Fibroblast of the conjunctiva (primary cell): ENCODE measurements at regions not wholly inside any gene's neighbourhood (a gene's known extent, or its start where the extent isn't known, plus 50 kb on each side); places are given as distances from the start of the nearest gene placed in this dataset.
"Not testable (repeated sequence)": the region's sequence is repeated elsewhere in the genome, so short reads cannot be mapped to it uniquely, and the experiment has no call there.

Experiments
- DNase-seq: peaks from one replicate; pipeline ENCODE4 v3.0.0-alpha.2; 2010; ENCODE audit warnings: low read depth

DNA sequence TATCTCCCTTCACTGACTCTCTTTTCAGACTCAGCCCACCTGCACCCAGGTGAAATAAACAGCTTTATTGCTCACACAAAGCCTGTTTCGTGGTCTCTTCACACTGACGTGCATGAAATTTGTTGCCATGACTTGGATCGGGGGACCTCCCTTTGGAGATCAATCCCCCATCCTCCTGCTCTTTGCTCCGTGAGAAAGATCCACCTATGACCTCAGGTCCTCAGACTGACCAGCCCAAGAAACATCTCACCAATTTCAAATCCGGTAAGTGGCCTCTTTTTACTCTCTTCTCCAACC is 638.3 kb downstream of the UTRN start:
- not testable (repeated sequence) for DNase-seq

DNA sequence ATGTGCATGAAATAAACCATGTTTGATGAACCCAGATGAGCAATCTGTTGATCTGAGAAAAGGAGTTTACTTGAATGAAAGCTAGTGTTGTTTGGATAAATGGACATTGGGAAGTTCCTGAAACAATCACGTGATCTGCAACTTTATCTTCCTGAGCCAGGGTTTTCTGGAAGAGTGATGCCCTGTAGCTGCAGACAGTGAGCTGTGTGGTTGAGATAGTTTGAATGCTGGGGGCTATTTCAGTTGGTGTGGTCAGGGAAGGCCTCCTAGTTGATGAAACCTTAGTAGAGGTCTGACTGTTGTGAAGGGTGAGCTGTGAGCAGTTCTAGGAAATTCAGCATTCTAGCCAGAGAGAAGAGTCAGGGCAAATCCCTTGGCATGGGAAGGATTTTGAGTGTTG is 643.7 kb downstream of the UTRN start:
- no peak for DNase-seq

DNA sequence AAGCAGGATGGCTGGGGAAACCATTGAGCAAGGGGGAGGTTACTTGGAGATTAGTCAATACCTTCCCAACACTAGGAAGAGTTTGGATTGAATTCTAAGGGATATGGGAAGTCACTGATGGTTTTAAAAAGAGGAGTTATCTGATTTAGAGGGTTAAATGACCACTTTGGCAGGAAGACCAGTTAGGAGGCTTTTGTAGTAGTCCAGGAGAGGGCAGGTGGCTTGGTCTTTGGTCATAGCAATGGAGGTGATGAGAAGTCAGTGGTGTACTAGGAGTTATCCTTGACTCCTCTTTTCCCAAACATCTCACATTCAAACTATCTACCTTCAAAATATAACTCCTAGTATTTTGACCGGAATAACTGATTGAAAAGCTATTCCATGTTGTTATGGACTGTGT is 644.1 kb downstream of the UTRN start:
- DNase-seq: no peak

DNA sequence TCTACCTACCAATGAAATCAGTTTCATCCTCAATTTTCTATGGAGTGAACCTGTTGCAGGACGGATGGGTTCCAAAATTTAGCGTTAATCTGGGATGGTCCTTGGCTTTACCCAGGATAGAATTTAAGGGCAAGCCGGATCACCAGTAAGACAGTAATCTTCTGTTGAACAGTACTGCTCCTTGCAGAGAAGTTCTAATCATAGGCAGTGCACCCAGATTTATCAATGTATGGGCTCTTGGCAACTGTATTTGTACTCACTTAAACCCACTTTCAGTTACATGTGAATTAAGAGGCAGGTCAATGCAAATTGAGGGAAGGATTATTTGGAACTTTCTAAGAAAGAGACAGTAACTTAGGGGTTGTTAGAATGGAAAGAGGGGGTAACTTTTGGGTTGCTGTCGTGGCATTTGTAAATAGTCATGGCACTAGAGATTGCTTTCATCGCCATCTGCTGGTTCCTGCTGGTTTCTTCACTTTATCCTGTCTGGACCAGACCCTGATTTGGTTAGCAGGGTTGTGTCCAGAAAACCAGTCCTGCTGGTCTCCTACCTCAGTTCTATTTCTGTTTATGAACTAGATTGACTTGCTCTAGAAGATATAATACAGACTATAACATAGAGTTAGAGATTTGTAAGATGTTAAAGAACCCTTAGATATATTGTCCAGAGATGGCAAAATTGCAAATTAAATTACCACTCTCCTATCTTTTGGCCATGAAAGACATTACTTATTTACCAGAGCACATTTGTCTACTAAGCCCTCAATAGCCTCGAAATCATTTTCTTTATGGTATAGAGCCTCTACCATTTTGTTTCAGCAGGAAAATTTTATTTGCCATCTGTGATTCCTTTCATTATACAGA is 646.3 kb downstream of the UTRN start:
- peak; percentile 26 for DNase-seq

DNA sequence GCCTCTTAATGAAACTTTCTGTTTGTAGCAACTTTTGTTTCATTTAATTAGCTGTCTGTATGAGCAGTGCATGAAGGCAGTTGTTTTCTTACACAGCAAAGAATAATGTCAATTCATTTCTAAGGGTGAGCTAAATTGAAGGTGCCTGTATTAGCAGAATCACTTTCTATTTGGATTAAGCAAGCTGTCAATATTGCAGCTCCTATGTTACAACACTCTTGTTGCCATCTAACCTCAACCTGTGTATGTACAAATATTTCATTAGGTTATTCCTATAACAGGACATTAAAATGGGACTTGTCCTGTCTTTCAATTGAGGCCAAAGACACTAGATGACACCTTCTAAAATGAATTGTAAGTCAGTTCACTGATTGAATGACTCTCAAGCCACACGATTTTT is 647.5 kb downstream of the UTRN start:
- no peak for DNase-seq

DNA sequence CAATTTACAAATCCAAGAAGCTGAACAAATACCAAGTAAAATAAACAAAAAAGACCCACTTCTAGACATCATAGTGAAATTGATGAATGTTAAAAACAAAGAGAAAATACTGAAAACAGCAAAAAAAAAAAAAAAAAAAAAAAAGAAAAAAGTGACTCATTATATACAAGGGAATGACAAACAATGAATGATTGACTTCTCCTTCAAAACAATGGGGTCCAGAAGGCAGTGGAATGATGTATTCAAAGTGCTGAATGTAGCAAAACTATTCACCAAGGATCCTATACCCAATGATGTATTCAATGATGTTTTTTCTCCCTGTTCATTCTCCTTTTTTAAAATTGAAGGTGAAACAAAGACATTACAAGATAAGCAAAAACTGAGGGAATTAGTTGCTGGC is 650.0 kb downstream of the UTRN start:
- no peak for DNase-seq

DNA sequence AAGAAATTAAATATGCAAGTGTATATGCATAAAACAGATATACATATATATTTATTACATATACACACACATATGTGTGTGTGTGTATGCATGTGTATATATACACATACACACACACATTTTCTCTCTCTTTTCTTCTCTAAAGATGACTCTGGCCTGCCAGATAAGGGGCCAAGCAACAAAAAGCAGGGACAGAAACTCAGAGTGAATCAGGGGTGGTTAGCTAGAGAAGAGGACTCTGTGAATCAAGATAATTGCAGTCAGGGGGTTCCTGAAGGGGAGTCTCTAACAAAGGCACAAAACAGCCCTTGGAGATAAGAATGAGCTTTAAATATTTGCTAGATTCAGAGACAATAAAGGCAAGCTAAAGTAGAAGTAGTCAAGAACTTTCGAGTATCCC is 650.5 kb downstream of the UTRN start:
- DNase-seq: no peak

DNA sequence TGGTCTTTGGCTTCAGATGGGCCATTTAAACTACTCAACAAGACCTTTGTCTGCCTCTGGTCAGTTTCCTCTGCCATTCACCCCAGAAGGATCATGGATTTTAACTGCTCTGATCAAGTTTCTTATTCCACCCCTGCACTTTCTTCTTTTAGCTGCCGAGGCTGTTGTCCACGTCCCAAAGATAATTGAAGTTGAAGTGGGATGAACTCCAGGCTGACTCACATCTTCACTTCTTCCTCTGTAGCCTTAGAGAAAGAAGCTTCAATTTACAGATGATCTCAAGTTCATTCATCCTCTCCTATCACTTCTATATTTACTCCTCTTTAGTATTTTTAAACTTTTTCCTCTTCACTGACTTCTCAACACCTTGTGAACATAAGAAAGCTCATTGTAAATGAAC is 651.6 kb downstream of the UTRN start:
- DNase-seq: no peak

DNA sequence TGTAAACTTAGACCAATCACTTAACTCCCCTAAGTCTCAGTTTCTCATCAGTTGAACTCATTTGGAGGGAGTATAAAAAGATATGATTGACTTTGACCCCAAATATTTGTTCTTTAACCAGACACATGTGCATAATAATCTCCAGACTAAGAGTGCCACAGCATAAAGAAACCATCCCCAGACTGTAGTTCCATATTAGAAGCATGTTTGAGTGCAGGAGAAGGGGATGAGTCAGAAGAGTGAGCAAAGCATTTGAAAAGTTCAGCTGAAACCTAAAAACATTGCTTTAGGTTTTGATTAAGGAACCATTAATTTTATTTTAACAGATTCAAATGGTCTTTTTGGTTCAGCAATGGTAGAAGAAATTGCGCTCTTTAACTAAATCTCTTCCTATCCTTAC is 654.8 kb downstream of the UTRN start:
- DNase-seq: no peak

DNA sequence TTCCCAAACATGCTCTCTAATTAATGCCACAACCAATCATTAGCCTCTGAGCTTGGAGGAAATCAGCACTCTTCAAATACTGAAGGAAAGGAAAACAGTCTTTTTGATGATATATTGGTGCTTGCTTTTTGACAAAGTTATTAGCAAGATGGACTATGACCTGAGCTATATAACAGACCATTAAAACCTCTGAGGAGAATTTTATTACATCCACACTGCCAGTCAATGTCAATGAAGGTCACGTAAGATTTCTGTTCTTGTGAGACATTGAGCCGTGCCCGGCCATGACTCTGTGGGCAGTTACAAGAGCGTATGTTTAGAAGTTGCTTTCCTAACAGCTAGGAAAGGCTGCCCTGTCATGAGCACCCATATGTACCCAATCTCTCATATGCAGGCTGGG is 659.0 kb downstream of the UTRN start:
- DNase-seq: no peak

DNA sequence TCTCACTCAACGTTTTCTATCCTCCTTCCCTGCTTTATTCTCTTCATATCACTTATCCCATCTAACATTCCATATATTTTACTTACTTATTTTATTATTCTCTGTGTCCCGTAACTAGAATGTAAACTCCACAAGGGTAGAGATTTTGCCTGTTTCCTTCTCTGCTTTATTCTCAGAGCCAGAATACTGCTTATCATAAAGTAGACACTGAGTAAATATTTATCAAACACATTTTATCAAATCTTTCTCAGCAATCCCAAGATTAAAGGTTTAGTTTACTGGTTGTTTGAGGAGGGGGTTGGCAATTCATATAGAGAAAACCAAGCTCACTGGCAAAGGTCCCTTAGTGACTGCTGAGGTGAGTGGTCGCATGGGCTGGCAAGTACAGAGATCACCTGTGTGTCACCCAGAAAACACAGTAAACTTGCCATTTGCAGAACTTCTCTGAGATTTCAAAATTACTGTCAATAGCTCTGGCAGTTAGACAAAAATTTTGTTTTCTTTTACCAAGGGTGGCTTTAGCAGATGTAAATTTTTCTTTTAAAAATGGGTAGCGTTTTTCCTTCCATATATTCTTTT is 662.4 kb downstream of the UTRN start:
- no peak for DNase-seq

DNA sequence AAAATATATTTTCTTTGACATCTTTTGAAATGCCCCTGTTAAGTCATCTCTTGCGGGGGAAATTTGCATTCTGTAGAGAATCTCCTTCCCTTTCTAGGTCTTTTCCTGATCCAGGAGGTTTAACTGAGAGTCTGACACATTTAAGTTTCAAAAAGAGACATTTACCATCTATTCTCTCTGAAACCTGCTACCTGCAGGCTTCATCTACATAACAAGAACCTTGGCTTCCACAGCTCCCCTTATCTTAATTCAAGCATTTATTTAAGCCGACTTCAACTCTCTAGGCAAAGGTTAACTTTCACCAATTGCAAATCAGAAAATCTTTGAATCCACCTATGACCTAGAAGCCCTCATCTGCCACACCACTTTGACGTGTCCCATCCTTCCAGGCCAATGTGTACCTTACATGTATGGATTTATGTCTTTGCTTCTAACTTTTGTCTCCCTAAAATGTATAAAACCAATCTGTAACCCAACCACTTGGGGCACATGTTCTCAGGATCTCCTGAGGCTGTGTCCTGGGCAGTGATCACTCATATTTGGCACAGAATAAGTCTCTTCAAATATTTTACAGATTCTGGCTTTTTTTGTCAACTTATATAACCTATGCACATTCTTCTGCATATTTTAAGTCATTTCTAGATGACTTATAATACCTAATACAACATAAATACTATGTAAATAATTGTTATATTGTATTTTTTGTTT is 666.7 kb downstream of the UTRN start:
- no peak for DNase-seq

DNA sequence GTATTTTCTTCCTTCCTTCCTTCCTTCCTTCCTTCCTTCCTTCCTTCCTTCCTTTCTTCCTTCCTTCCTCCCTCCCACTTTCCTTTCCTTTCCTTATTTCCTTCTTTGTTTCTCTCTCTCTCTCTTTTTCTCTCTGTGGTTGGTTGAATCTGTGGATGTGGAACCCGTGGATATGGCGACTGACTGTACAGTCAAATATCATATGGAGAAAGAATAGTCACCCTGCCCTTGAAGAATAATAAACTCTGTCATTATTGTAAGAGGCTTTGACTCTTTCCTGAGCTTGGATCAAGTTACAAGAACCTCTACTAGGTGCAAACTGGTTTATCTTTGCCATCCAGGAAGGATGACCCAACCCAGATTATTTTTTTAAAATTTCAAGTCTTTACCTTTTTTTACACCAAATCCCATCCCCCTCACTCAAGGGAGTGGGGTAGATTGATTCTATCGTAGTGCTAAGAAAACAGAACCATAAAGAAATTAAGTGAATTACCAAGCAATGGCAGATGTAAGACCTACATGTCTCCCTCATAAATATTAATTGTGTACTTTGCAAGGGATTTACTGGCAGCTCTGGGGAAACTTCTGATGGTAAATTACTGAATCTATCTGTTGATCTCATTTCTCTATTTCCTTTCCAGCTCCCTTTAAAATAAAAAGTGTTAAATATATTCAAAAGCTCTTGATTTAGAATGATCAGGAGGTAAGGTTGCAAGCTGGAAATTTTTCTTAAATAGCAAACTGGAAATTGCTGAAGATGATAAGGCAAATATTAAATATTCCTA is 667.5 kb downstream of the UTRN start:
- no peak for DNase-seq

DNA sequence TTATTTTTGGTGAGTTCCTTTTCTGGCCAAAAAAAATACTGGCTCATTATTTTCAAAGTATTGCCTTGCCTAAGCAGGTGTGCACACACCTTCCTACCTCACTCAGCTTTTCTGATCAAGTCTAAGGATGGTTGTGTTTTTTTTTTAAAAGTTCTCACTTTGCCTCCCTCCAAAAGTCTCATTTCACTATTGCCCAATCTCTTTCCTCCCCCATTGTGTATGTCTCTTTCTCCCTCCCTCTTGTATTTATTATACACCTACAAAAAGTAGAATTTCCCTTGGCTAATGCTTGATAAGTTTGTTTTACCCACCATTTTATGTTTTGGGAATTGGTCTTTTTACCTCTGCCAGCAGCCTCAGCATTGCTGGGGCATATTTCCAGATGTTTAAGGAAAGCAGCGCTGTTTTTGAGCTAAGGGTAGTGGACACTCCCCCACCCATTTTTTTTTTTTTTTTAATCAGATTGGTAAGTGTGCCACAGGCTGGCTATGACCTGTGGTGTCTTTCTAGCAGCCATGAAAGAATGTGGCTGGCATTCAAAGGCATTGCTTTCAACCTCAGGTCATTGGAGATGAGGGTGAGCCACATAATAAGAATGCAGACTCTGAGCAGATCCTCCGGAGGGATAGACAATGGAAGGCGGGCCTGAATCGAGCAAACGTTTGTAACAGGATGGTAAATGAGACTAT is 668.6 kb downstream of the UTRN start:
- DNase-seq: no peak

DNA sequence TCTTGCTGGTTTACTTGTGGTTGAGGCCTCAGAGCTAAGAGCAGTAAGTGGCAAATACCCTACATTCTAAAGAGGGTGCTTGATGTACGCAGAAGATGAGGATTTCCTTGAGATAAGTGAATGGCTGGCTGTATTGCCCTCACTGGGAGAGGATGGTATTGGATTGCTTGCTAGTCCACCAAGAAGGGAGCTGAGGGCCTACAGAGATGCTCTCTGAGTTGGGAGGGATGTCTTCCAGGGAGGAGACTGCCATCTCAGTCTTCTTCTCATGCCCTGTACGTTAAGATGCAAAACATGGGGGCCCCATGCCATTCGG is 669.1 kb downstream of the UTRN start:
- no peak for DNase-seq

DNA sequence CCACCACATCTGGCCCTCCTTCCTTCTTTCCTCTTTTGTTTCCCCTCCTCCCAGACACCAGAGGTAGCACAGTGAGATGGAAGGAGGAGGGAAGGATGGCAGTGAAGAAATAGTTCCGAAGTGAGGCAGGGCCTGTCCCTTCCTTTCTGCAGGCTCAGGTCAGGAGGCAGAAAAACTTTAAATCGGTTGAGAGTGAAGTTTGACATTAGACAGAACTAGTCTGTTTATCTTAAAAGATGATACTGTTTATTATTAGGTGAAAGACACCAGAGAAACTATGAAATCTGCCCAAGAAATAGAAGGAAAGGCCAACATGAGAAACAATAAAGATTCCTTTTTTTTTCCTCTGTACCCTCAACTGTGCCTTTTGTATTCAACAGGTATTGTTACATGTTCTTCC is 670.3 kb downstream of the UTRN start:
- no peak for DNase-seq

DNA sequence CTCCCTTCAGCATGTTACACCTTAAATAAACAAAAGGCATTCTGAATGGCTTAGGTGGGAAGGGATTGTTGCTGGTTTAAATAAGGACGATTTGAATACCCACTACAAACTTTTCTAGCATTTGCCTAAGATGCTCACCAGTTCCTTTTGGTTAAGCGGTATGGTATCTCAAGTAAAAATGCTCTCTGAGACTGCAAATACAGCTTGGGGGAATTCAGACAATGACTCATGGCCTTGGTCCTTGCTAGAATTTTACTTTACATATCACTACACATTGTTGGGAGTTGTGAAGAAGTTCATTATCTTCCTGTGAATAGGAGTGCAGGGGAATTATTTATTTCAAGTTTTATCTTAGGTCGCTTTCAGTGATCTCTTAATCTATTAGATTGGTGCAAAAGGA is 670.7 kb downstream of the UTRN start:
- no peak for DNase-seq

DNA sequence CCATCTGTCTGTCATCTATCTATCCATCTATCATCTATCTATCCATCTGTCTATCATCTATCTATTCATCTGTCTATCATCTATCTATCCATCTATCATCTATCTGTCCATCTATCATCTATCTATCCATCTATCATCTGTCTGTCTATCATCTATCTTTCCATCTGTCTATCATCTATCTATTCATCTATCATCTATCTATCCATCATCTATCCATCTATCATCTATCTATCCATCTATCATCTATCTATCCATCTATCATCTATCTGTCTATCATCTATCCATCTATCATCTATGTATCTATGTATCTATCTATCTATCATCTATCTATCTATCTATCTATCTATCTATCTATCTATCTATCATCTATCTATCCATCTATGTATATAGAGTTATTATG is 671.6 kb downstream of the UTRN start:
- DNase-seq: not testable (repeated sequence)

DNA sequence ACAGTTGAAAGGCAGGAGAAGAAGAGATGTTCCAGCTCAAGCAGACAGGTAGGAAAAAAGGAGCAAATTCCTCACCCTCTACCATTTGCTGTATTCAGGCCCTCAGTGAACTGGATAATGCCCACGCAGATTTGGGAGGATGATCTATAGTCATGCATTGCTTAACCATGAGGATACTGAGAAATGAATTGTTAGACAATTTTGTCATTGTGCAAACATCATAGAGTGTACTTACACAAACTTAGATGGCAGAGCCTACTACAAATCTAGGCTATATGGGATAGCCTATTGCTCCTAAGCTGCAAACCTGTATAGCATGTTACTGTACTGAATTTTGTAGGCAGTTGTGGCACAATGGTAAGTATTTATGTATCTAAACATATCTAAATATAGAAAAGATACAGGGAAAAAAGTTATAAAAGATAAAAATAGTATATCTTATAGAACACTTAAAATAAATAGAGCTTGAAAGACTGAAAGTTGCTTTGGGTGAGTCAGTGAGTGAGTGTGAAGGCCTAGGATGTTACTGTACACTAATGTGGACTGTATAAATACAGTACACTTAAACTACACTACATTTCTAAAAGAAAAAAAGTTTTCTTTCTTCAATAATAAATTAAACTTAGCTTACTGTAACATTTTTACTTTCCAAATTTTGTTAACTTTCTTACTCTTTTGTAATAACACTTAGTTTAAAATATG is 672.3 kb downstream of the UTRN start:
- no peak for DNase-seq

DNA sequence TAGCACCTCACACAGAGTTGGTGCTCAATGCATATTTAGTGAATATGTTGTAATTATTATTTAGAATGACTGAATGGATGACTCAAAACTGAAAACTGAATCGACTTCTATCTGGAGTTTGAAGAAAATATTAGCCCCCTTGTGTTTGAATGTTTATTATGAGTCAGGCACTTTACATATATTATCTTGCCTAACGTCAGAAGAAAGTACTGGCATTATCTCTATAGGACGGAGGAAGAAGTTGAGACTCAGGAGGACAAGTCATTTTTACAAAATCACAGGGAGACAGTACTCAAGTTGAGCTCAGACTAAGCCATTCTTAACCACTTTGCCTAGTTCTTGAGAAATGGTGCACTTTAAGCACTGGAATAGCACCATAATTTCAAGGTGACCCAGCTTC is 684.0 kb downstream of the UTRN start:
- no peak for DNase-seq

DNA sequence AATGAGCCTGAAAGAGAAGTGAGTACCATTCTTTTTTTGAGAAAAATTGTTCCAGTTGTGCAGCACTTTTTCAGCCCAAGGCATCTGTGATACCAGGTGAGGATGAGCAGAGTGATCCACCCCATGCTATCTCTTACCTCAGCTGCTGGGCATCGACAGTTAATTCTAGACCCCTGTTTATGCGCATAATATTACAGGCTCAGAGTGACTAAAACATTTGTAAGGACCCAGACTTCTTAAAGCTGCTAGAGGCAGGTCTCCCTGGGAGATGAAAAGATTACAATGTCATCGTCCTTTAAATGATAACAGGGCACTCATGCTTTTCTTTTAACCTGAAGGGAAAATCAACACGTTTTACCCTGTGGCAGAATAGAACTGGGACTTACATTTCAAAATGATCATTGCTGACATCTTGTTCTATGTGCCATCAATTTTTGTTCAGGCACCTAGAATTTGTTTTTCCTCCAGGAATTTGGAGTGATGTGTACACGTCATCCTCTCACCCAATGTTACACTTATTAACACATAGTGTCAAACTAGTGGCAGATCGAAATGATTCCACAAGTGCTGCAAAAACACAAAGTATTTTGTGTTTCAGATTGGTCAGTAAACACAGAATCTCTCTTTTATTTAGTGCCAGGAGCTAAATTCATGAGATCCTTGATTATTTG is 684.6 kb downstream of the UTRN start:
- DNase-seq: no peak
